CD4-positive, alpha-beta memory T cell (primary cell): ENCODE measurements at regions not wholly inside any gene's neighbourhood (a gene's known extent, or its start where the extent isn't known, plus 50 kb on each side); places are given as distances from the start of the nearest gene placed in this dataset.

Source experiments
- CTCF ChIA-PET: fragments of 350-600 bp; sonication (Branson Sonifier 250); formaldehyde crosslinking; loops from one replicate; lab custom pipeline; 2021; ENCODE audit warnings: inconsistent platforms; ENCODE audit not compliant: partially characterized antibody; lab: Charles Lee
- POLR2A ChIA-PET: fragments of 350-600 bp; sonication (Branson Sonifier 250); formaldehyde crosslinking; loops from one replicate; lab custom pipeline; 2021; ENCODE audit not compliant: partially characterized antibody; lab: Charles Lee
- DNase-seq, 5 donors: peaks; one replicate each; pipeline versions ENCODE4 v3.0.0 to v3.0.0-alpha.2; 2020 to 2022; ENCODE audit warnings: mixed read lengths in 1 of 5
- H3K27ac ChIP-seq: one replicate; pipeline ENCODE4 v1.7.0; 2013; ENCODE audit warnings: low read depth, low read length
- H3K27me3 ChIP-seq: 2 replicates; pipeline ENCODE4 v1.7.0; 2013; ENCODE audit warnings: mild to moderate bottlenecking, low read length, moderate library complexity; ENCODE audit not compliant: insufficient read depth
- H3K36me3 ChIP-seq: 2 replicates; pipeline ENCODE4 v1.7.0; 2013; ENCODE audit warnings: mild to moderate bottlenecking, low read length, moderate library complexity; ENCODE audit not compliant: insufficient read depth
- H3K4me1 ChIP-seq: 2 replicates; pipeline ENCODE4 v1.7.0; 2013; ENCODE audit warnings: mild to moderate bottlenecking, low read length, moderate library complexity; ENCODE audit not compliant: insufficient read depth
- H3K4me3 ChIP-seq, 2 donors: one replicate each; pipeline ENCODE4 v1.7.0; 2013; ENCODE audit warnings: low read length in 2 of 2, mild to moderate bottlenecking in 1 of 2
- H3K9me3 ChIP-seq, 2 donors: one replicate each; pipeline ENCODE4 v1.7.0; 2013; ENCODE audit warnings: low read length in 2 of 2, control low read depth in 1 of 2; ENCODE audit not compliant: control insufficient read depth in 1 of 2
- H3K27ac Mint-ChIP-seq, 7 donors: one replicate each; pipeline ENCODE4 v1.8.0; 2020 to 2021; ENCODE audit warnings: mixed read lengths in 7 of 7, mild to moderate bottlenecking in 6 of 7, inconsistent platforms in 3 of 7, moderate library complexity in 3 of 7
- H3K27me3 Mint-ChIP-seq, 2 donors: one replicate each; pipeline ENCODE4 v1.8.0; 2020 to 2021; ENCODE audit warnings: mixed read lengths in 2 of 2
- H3K36me3 Mint-ChIP-seq, 2 donors: one replicate each; pipeline ENCODE4 v1.8.0; 2020 to 2021; ENCODE audit warnings: mixed read lengths in 2 of 2, inconsistent platforms in 1 of 2, mild to moderate bottlenecking in 1 of 2
- H3K4me1 Mint-ChIP-seq, 4 donors: one replicate each; pipeline ENCODE4 v1.8.0; 2020 to 2021; ENCODE audit warnings: mixed read lengths in 4 of 4, mild to moderate bottlenecking in 1 of 4
- H3K4me3 Mint-ChIP-seq, 8 donors: one replicate each; pipeline ENCODE4 v1.8.0; 2020 to 2021; ENCODE audit warnings: mixed read lengths in 8 of 8, mild to moderate bottlenecking in 7 of 8, moderate library complexity in 6 of 8, inconsistent platforms in 3 of 8
- H3K9me3 Mint-ChIP-seq, 8 donors: one replicate each; pipeline ENCODE4 v1.8.0; 2020 to 2021; ENCODE audit warnings: mixed read lengths in 8 of 8, mild to moderate bottlenecking in 5 of 8, inconsistent platforms in 3 of 8, moderate library complexity in 1 of 8
- intact Hi-C: fragments of 100-400 bp; cut with micrococcal nuclease; formaldehyde crosslinking; loops from one replicate; pipeline ENCODE4 v1.15.1; 2023

GRCh38 chr14:45364565-45365156, 111.7 kb upstream of the MIS18BP1 start:
- Histone ChIP-seq H3K36me3 (no peaks in the 10 kb centered on the region), H3K27me3 (no peaks in the 10 kb centered on the region), H3K9me3 (no peaks in the 10 kb centered on the region), H3K4me1 (no peaks in the 10 kb centered on the region), H3K4me3 (no peak overlapping the region), H3K27ac (no peak overlapping the region)
- no peak for DNase-seq
- ChIA-PET CTCF (no interaction called here), POLR2A (no interaction called here)
- no peak overlapping the region for H3K27ac Mint-ChIP-seq
- H3K4me3 Mint-ChIP-seq: no peak overlapping the region
- intact Hi-C loops: no loop called here
- H3K27me3 Mint-ChIP-seq: no peaks in the 10 kb centered on the region
- H3K4me1 Mint-ChIP-seq: no peaks in the 10 kb centered on the region
- H3K36me3 Mint-ChIP-seq: no peaks in the 10 kb centered on the region
- no peaks in the 10 kb centered on the region for H3K9me3 Mint-ChIP-seq

GRCh38 chr14:45362505-45362904, 109.5 kb upstream of the MIS18BP1 start:
- ChIA-PET CTCF (no interaction called here), POLR2A (no interaction called here)
- DNase-seq: no peak
- Histone ChIP-seq H3K4me1 (no peaks in the 10 kb centered on the region), H3K9me3 (no peaks in the 10 kb centered on the region), H3K27ac (no peak overlapping the region), H3K27me3 (no peaks in the 10 kb centered on the region), H3K4me3 (no peak overlapping the region), H3K36me3 (no peaks in the 10 kb centered on the region)
- Mint-ChIP-seq H3K4me3 (no peak overlapping the region), H3K27me3 (no peaks in the 10 kb centered on the region), H3K36me3 (no peaks in the 10 kb centered on the region), H3K9me3 (no peaks in the 10 kb centered on the region), H3K4me1 (no peaks in the 10 kb centered on the region), H3K27ac (no peak overlapping the region)
- intact Hi-C loops: no loop called here

GRCh38 chr14:45361727-45362126, 108.7 kb upstream of the MIS18BP1 start:
- Histone ChIP-seq H3K27ac (no peak overlapping the region), H3K27me3 (no peaks in the 10 kb centered on the region), H3K4me3 (no peak overlapping the region), H3K4me1 (no peaks in the 10 kb centered on the region), H3K9me3 (no peaks in the 10 kb centered on the region), H3K36me3 (no peaks in the 10 kb centered on the region)
- Mint-ChIP-seq H3K27ac (no peak overlapping the region), H3K4me3 (no peak overlapping the region), H3K4me1 (no peaks in the 10 kb centered on the region), H3K36me3 (no peaks in the 10 kb centered on the region), H3K9me3 (no peaks in the 10 kb centered on the region), H3K27me3 (no peaks in the 10 kb centered on the region)
- ChIA-PET CTCF (no interaction called here), POLR2A (no interaction called here)
- no peak for DNase-seq
- intact Hi-C loops: no loop called here

- peaks cover 0 to 3% (median 0%) of the 10 kb centered on the region in 8 donors for H3K9me3 Mint-ChIP-seq
- no peak overlapping the region for H3K27ac ChIP-seq
- no peaks in the 10 kb centered on the region for H3K9me3 ChIP-seq
- H3K36me3 ChIP-seq: no peaks in the 10 kb centered on the region
- no peaks in the 10 kb centered on the region for H3K36me3 Mint-ChIP-seq
- intact Hi-C loops: no loop called here
- no peak for DNase-seq
- POLR2A ChIA-PET: no interaction called here
- H3K4me3 ChIP-seq: no peak overlapping the region
- no peaks in the 10 kb centered on the region for H3K27me3 Mint-ChIP-seq
- no peaks in the 10 kb centered on the region for H3K4me1 Mint-ChIP-seq
- CTCF ChIA-PET: no interaction called here
- no peak overlapping the region for H3K27ac Mint-ChIP-seq
- no peaks in the 10 kb centered on the region for H3K4me1 ChIP-seq
- H3K27me3 ChIP-seq: no peaks in the 10 kb centered on the region
- no peak overlapping the region for H3K4me3 Mint-ChIP-seq
These were observed 106.7 kb upstream of the MIS18BP1 start for GRCh38 chr14:45359746-45360145.

- Histone ChIP-seq H3K36me3 (no peaks in the 10 kb centered on the region), H3K27me3 (no peaks in the 10 kb centered on the region), H3K4me3 (no peak overlapping the region), H3K4me1 (no peaks in the 10 kb centered on the region), H3K27ac (no peak overlapping the region), H3K9me3 (peaks cover 0 to 7% of the 10 kb centered on the region in 2 donors)
- Mint-ChIP-seq H3K36me3 (peaks cover 2 to 6% of the 10 kb centered on the region in 2 donors), H3K27me3 (peaks cover 0 to 1% of the 10 kb centered on the region in 2 donors), H3K9me3 (peaks cover under 1 to 34% (median 22%) of the 10 kb centered on the region in 8 donors), H3K4me3 (no peak overlapping the region), H3K27ac (no peak overlapping the region), H3K4me1 (no peaks in the 10 kb centered on the region)
- ChIA-PET POLR2A (no interaction called here), CTCF (no interaction called here)
- intact Hi-C loops: no loop called here
- no peak for DNase-seq
These were observed 79.5 kb upstream of the MIS18BP1 start for GRCh38 chr14:45332360-45332988.

- no peak overlapping the region for H3K4me3 Mint-ChIP-seq
- POLR2A ChIA-PET: no interaction called here
- Histone ChIP-seq H3K27ac (no peak overlapping the region), H3K4me1 (no peaks in the 10 kb centered on the region), H3K27me3 (no peaks in the 10 kb centered on the region), H3K36me3 (no peaks in the 10 kb centered on the region), H3K9me3 (no peaks in the 10 kb centered on the region), H3K4me3 (no peak overlapping the region)
- peaks cover 0 to 1% (median 0%) of the 10 kb centered on the region in 4 donors for H3K4me1 Mint-ChIP-seq
- H3K27ac Mint-ChIP-seq: no peak overlapping the region
- intact Hi-C loops: no loop called here
- DNase-seq: no peak
- H3K36me3 Mint-ChIP-seq: no peaks in the 10 kb centered on the region
- CTCF ChIA-PET: no interaction called here
- H3K27me3 Mint-ChIP-seq: peaks cover 0 to 3% of the 10 kb centered on the region in 2 donors
- H3K9me3 Mint-ChIP-seq: peaks cover 7 to 16% (median 12%) of the 10 kb centered on the region in 8 donors
These were observed 55.9 kb upstream of the MIS18BP1 start for GRCh38 chr14:45308745-45309397.
